Calu3 (cell line): ENCODE measurements at regions not wholly inside any gene's neighbourhood (a gene's known extent, or its start where the extent isn't known, plus 50 kb on each side); places are given as distances from the start of the nearest gene placed in this dataset.

ENCODE experiments used
- BruUV-seq: library from RNA; stranded (reverse); fragments of 400-500 nt; replicated peaks from 2 replicates; lab custom pipeline; 2021; lab: Mats Ljungman, UMichigan
- CTCF ChIA-PET: fragments of 300-600 bp; sonication (Branson Sonifier 250); formaldehyde crosslinking; loops from one replicate; lab custom pipeline; 2022; ENCODE audit warnings: antibody characterized with exemption; lab: Charles Lee
- DNase-seq: peaks from one replicate; pipeline ENCODE4 v3.0.0; 2022
- H3K27ac Mint-ChIP-seq: one replicate; pipeline ENCODE4 v1.8.0; 2022; ENCODE audit warnings: mixed read lengths; ENCODE audit not compliant: unreplicated experiment
- H3K27me3 Mint-ChIP-seq: one replicate; pipeline ENCODE4 v1.8.0; 2022; ENCODE audit warnings: mixed read lengths; ENCODE audit not compliant: unreplicated experiment
- H3K36me3 Mint-ChIP-seq: one replicate; pipeline ENCODE4 v1.8.0; 2022; ENCODE audit warnings: mild to moderate bottlenecking, moderate library complexity, mixed read lengths; ENCODE audit not compliant: insufficient read depth, unreplicated experiment
- H3K4me1 Mint-ChIP-seq: one replicate; pipeline ENCODE4 v1.8.0; 2022; ENCODE audit warnings: mild to moderate bottlenecking, low read depth, mixed read lengths; ENCODE audit not compliant: unreplicated experiment
- H3K4me3 Mint-ChIP-seq: one replicate; pipeline ENCODE4 v1.8.0; 2022; ENCODE audit warnings: mild to moderate bottlenecking, low read depth, moderate library complexity, mixed read lengths; ENCODE audit not compliant: unreplicated experiment
- H3K9me3 Mint-ChIP-seq: one replicate; pipeline ENCODE4 v1.8.0; 2022; ENCODE audit warnings: low read depth, mixed read lengths; ENCODE audit not compliant: unreplicated experiment
- intact Hi-C: fragments of 100-400 bp; cut with micrococcal nuclease; formaldehyde crosslinking; loops from one replicate; pipeline ENCODE4 v1.10.0; 2022; ENCODE audit not compliant: unreplicated experiment
- TF ChIP-seq, protein P1 (sequence below): fragments of 200-600 bp; IDR thresholded peaks from one replicate; pipeline ENCODE4 v1.8.0; 2022; ENCODE audit warnings: antibody characterized with exemption; ENCODE audit not compliant: unreplicated experiment

DNA sequence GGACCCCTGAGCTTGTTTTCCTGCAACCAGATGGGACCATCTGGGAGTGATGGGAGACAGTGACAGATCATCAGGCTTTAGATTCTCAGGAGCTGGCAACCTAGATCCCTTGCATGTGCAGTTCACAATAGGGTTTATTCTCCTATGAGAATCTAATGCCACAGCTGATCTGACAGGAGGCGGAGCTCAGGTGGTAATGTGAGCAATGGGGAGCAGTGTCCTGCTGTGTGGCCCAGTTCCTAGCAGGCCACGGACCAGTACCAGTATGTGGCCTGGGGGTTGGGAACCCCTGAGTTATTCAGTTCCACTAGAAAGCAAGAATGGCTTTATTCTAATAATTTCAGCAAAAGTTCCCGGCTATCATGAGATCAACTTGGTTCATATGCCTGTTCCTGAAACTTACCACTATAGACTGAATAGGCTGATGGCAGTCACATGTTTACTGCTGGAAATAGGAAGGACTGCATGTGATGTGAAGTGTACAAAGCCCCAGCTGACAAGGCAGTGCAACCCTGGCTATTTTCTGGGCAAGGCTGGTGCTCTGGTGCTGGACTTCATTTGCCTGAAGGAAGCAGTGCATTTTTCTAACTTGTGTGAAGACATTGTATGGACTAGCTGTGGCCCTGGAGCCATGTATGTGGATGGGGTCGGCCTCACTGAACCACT lies 107.2 kb downstream of the SPRY1 start:
- CTCF ChIA-PET = no interaction called here
- H3K27me3 Mint-ChIP-seq = no peaks in the 10 kb centered on the region
- DNase-seq = no peak
- H3K27ac Mint-ChIP-seq = no peak overlapping the region
- H3K9me3 Mint-ChIP-seq = no peaks in the 10 kb centered on the region
- TF ChIP-seq, protein P1, sequence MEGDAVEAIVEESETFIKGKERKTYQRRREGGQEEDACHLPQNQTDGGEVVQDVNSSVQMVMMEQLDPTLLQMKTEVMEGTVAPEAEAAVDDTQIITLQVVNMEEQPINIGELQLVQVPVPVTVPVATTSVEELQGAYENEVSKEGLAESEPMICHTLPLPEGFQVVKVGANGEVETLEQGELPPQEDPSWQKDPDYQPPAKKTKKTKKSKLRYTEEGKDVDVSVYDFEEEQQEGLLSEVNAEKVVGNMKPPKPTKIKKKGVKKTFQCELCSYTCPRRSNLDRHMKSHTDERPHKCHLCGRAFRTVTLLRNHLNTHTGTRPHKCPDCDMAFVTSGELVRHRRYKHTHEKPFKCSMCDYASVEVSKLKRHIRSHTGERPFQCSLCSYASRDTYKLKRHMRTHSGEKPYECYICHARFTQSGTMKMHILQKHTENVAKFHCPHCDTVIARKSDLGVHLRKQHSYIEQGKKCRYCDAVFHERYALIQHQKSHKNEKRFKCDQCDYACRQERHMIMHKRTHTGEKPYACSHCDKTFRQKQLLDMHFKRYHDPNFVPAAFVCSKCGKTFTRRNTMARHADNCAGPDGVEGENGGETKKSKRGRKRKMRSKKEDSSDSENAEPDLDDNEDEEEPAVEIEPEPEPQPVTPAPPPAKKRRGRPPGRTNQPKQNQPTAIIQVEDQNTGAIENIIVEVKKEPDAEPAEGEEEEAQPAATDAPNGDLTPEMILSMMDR = no peak
- peaks cover 12% of the 10 kb centered on the region for H3K4me1 Mint-ChIP-seq
- no TSS peak for BruUV-seq
- peaks cover 12% of the 10 kb centered on the region for H3K36me3 Mint-ChIP-seq
- intact Hi-C loops = no loop called here
- H3K4me3 Mint-ChIP-seq = no peak overlapping the region

DNA sequence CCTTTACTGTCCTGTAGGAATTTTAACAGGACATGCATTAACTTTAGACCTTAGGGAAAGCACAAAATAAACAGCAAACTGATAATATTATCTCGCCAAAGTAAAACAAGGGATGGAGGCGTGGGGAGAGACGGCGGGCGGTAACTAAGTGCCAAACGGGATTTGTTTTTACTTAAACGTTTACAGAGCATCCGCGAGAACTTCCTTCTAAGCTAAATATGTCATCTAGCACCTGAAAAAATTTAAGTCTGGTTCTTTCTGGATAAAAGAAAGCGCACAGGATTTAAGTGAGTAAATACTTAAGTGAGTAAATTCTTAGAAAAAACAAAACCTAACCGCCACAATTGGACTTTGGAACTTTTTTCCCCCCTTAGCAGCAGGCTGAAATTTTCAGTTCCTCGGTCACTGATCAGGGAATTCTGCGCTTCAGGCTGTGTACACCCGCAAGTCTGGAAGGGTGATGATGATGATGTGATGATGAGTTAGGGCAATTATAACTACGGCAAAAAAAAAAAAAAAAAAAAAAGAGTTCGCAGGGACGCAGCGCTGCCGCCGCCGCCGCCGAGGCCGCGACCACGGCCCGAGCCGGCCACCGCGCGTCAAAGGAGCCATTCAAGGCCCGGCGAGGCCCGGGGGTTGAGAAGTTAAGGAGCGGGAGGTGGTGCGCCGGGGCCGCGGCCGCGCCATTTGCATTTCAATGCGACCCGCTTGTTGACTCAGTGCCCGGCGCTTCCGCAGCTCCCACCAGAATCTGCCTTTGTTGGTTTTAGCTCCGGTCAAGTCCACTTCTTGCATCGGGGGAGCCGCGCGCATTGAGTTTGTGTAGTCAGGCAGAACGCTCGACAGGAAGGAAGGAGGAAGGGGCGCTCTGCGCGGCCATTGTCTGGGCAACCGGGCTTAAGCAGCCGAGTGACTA lies 108.8 kb downstream of the SPRY1 start:
- peak; percentile 39 for DNase-seq
- Mint-ChIP-seq H3K27me3 (no peaks in the 10 kb centered on the region), H3K27ac (peak overlapping the region; percentile 58), H3K4me3 (peak overlapping the region; percentile 93), H3K4me1 (peaks cover 12% of the 10 kb centered on the region), H3K9me3 (no peaks in the 10 kb centered on the region), H3K36me3 (peaks cover 12% of the 10 kb centered on the region)
- no TSS peak for BruUV-seq
- TF ChIP-seq, protein P1 = no peak
- CTCF ChIA-PET = no interaction called here
- intact Hi-C loops = loop anchor here (5.0 kb wide), 1 partner anchor 42 kb away; no protein-coding TSS in a partner anchor

DNA sequence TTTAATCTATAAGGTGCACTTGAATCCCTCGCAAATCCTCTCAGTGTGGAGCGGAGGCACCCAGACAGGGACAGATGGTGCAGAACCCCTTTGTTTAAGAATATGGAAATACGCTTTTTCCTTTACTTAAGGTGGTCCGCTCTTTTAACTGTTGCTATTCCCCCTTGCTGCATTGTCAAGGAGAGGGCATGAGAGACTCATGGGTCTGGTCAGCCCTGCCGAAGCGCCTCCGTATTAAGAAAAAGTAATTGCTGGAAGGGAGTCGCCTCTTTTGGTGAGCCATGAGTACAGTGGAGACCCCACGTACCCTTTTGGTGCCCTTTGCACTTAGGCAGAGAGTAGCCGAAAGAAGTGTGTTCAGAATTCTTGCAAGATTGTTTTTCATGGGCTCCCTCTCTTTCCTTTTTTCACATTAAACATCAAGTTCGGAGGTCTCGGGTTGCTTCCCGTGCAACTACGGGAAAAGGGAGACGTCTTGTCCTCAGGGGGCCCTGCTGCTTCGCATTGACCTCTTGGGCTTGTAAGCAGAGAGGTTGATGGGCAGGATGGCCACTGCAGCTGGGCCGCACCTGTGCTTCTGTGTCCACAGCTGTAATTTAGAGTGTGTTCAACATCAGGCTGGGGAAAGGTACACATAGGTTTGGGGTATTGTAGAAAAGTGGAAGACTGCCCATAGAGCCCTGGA lies 109.6 kb downstream of the SPRY1 start:
- Mint-ChIP-seq H3K27me3 (no peaks in the 10 kb centered on the region), H3K4me1 (peaks cover 12% of the 10 kb centered on the region), H3K27ac (peak overlapping the region; percentile 58), H3K9me3 (no peaks in the 10 kb centered on the region), H3K4me3 (peak overlapping the region; percentile 93), H3K36me3 (peaks cover 12% of the 10 kb centered on the region)
- intact Hi-C loops = loop anchor here (5.0 kb wide), 1 partner anchor 41 kb away; no protein-coding TSS in a partner anchor
- no TSS peak for BruUV-seq
- TF ChIP-seq, protein P1 = no peak
- DNase-seq = no peak
- CTCF ChIA-PET = no interaction called here

DNA sequence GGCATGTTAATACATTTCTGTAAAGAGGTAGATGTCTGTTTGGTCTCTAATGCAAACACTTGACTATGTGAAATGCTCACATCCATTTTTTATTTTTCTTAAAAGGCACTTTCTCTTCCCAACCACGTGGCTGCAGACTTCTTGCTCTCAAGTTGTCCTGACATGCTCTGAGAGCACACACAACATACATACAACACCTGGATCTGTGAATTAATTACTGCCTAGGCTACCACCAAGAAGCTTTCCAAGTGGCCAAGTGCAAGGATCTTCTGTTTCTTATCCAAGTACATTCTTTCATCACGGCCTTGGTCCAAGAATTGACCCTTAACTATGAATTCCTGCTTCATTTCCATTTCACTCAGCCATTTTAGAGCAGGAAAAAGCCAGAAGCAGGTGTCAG lies 110.8 kb downstream of the SPRY1 start:
- H3K4me3 Mint-ChIP-seq = no peak overlapping the region
- CTCF ChIA-PET = no interaction called here
- H3K27ac Mint-ChIP-seq = no peak overlapping the region
- no peak for DNase-seq
- intact Hi-C loops = loop anchor here (5.0 kb wide), 1 partner anchor 40 kb away; no protein-coding TSS in a partner anchor
- H3K4me1 Mint-ChIP-seq = peaks cover 12% of the 10 kb centered on the region
- H3K9me3 Mint-ChIP-seq = no peaks in the 10 kb centered on the region
- peaks cover 12% of the 10 kb centered on the region for H3K36me3 Mint-ChIP-seq
- TF ChIP-seq, protein P1 = no peak
- no TSS peak for BruUV-seq
- H3K27me3 Mint-ChIP-seq = no peaks in the 10 kb centered on the region
